GM18873 (cell line): ENCODE measurements at regions not wholly inside any gene's neighbourhood (a gene's known extent, or its start where the extent isn't known, plus 50 kb on each side); places are given as distances from the start of the nearest gene placed in this dataset.
"Not testable (repeated sequence)": the region's sequence is repeated elsewhere in the genome, so short reads cannot be mapped to it uniquely, and the experiment has no call there.

Experiments
- ATAC-seq: cut with Tn5 transposase; IDR thresholded peaks from one replicate; pipeline ENCODE4 v1.9.1; 2021; ENCODE audit warnings: mild to moderate bottlenecking, moderate library complexity, moderate number of reproducible peaks; ENCODE audit not compliant: unreplicated experiment, low FRiP score

GRCh38 chr12:74401966-74402365 lies 135.7 kb upstream of the ATXN7L3B start:
- no peak for ATAC-seq

DNA sequence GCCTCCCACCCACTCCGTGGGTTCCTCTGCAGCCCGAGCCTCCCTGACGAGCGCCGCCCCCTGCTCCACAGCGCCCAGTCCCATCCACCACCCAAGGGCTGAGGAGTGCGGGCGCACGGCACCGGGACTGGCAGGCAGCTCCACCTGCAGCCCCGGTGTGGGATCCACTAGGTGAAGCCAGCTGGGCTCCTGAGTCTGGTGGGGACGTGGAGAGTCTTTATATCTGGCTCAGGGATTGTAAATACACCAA lies 134.5 kb upstream of the ATXN7L3B start:
- ATAC-seq = not testable (repeated sequence)

- ATAC-seq = no peak
Observed at GRCh38 chr12:74408601-74409166, 129.0 kb upstream of the ATXN7L3B start.

DNA sequence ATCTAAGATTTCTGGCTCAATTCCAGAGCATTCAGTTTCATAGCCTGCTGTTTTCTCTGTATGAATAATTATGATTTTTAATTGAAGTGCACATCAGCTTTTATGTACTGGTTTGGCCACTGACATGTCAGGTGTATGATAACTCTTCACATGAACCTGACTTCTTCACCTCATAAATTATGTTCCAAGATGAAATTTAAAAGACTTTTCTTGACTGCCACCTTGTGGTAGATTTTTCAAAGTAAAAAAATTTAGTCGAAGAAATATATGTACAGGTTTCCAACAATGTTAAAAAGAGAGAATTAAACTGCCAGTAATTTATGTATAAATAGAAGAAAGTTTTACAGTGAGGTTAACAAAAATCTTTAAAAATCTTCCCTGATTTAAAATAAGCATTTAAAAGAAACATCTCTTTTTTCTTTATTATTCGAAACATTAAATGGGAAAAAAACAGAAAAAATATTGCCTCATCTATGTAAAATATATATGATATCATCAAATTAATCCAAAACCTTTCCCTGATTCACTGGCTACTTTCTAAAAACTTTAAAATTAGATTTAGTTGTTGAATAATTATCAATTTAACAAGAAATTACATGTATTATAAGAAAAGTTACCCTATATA lies 124.9 kb upstream of the ATXN7L3B start:
- no peak for ATAC-seq

GRCh38 chr12:74415633-74416032 lies 122.0 kb upstream of the ATXN7L3B start:
- no peak for ATAC-seq

GRCh38 chr12:74418573-74418972 lies 119.1 kb upstream of the ATXN7L3B start:
- no peak for ATAC-seq

- ATAC-seq = no peak
Observed at GRCh38 chr12:74424778-74425177, 112.9 kb upstream of the ATXN7L3B start.

- no peak for ATAC-seq
Observed at GRCh38 chr12:74426091-74426490, 111.5 kb upstream of the ATXN7L3B start.

- ATAC-seq = no peak
Observed at GRCh38 chr12:74429535-74429934, 108.1 kb upstream of the ATXN7L3B start.

DNA sequence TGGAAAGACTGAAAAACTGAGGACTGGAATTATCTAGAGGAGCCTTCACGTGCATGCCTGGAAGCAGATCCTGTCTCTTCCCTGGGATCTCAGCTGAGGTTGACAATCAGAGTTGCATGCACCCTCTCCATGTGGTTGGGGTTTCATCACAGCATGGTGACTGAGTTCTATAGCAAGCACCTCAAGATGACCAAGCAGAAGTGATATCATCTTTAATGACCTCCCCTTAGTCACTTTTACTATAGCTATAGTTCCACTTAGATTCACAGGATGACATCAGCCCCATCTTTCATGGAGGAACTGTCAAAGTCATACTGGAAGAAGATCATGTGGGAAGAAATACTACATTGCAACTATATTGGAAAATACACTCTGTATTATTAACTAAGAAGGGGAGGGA lies 105.8 kb upstream of the ATXN7L3B start:
- ATAC-seq = no peak

- ATAC-seq = no peak
Observed at GRCh38 chr12:74440469-74440868, 97.2 kb upstream of the ATXN7L3B start.

DNA sequence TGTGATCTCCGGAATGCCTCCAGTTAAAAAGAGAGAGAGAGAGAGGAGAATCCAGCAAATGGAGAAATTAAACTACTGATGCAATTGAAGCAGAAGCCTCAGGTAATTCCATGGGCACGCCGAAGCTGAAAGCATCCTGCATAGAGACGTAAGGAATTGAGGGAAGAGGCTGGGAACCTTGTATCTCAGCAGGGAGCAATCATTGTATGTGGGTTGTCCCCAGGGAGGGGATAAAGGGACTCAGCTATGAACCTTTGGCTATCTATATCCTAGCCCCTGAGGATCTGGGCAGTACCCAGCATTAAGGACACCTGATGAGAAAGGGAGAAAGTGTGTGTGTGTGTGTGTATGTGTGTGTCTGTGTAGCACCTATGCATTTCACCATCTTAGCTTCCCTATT lies 95.8 kb upstream of the ATXN7L3B start:
- ATAC-seq = no peak

- ATAC-seq = no peak
Observed at GRCh38 chr12:74446466-74446865, 91.2 kb upstream of the ATXN7L3B start.

- ATAC-seq = no peak
Observed at GRCh38 chr12:74449872-74450271, 87.8 kb upstream of the ATXN7L3B start.

DNA sequence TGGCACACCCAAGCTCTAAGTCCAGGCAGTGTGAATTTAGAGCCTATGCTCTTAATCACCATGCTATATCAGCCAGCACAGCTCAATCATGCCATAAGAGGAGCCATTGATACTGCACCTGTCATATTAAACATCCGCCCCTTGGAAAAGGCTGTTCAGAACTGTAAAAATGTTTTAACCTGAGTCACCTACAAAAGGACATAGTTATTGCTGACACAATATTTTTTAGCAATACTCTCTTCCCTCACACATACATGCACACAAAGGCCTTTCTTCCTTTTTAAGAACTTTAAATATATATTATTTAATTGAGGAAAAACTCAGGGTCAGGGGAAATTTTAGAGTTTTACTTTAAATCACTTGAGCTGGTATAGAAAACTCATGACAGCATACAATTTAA lies 83.5 kb upstream of the ATXN7L3B start:
- ATAC-seq = no peak

GRCh38 chr12:74455429-74455828 lies 82.2 kb upstream of the ATXN7L3B start:
- ATAC-seq = no peak

DNA sequence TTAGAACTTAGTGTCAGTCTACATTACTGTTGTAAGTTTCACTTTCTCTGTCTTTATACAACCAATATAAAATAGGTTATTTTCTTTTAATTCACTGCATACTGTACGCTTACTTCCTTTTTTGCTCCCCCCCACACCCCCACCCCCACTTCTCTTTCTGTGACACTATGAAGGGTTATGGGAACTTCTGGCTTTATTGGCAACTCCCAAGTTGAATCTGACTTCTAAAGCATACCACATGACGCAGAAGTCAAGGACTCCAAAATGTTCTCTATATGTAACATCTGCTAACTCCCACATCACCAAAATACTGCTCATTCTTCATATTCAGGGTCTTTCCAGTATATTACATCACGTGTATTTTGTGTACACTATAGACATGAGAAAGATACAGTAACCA lies 81.2 kb upstream of the ATXN7L3B start:
- ATAC-seq = no peak

GRCh38 chr12:74468401-74468800 lies 69.2 kb upstream of the ATXN7L3B start:
- ATAC-seq = no peak

GRCh38 chr12:74476234-74476633 lies 61.4 kb upstream of the ATXN7L3B start:
- no peak for ATAC-seq

DNA sequence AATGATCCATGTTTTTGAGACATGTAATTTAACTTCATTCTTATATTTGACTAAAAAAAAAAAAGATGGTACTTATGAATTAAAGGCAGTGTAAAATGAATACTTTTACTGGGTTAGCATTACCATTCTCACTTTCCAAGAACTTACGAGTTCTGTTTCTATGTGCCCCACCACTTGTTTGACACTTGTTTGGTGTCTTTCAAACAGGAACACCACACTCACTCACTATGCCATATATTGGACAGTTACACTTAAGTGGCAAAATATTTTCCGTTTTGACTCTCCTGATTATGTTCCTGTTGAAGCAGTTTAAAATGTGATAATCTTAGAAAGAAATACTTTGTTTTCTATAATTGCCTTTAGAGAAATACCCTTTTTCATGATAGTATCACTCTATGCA lies 56.6 kb upstream of the ATXN7L3B start:
- no peak for ATAC-seq

GRCh38 chr12:74482115-74482514 lies 55.5 kb upstream of the ATXN7L3B start:
- ATAC-seq = no peak

GRCh38 chr12:74483057-74483456 lies 54.6 kb upstream of the ATXN7L3B start:
- ATAC-seq = no peak
